Naive thymus-derived CD4-positive, alpha-beta T cell (primary cell): ENCODE measurements at regions not wholly inside any gene's neighbourhood (a gene's known extent, or its start where the extent isn't known, plus 50 kb on each side); places are given as distances from the start of the nearest gene placed in this dataset.
"Not testable (repeated sequence)": the region's sequence is repeated elsewhere in the genome, so short reads cannot be mapped to it uniquely, and the experiment has no call there.

Experiments
- ATAC-seq: fragments of 150-1000 bp; cut with Tn5 transposase; 2 replicates; pipeline ENCODE4 v1.10.0; 2021; ENCODE audit warnings: mild to moderate bottlenecking, moderate library complexity
- CTCF ChIA-PET: fragments of 350-600 bp; sonication (Branson Sonifier 250); formaldehyde crosslinking; loops from one replicate; lab custom pipeline; 2021; ENCODE audit warnings: antibody characterized with exemption; lab: Charles Lee
- POLR2A ChIA-PET: fragments of 350-600 bp; sonication (Branson Sonifier 250); formaldehyde crosslinking; loops from one replicate; lab custom pipeline; 2021; ENCODE audit warnings: antibody characterized with exemption, inconsistent platforms; lab: Charles Lee
- DNase-seq, 9 donors: peaks; one replicate each; pipeline versions ENCODE4 v3.0.0 to v3.0.0-alpha.2; 2020 to 2022; ENCODE audit warnings: mixed read lengths in 1 of 9
- H3K27ac ChIP-seq: one replicate; pipeline ENCODE4 v1.7.0; 2013; ENCODE audit warnings: mild to moderate bottlenecking, low read depth, low read length, moderate library complexity
- H3K27me3 ChIP-seq, 2 donors: one replicate each; pipeline ENCODE4 v1.7.0; 2013; ENCODE audit warnings: low read length in 2 of 2, mild to moderate bottlenecking in 2 of 2, moderate library complexity in 2 of 2; ENCODE audit not compliant: control insufficient read depth in 2 of 2, insufficient read depth in 2 of 2
- H3K36me3 ChIP-seq, 3 experiments: 1 replicate in 2 of 3; 2 replicates in 1 of 3; pipeline ENCODE4 v1.7.0; 2013; ENCODE audit warnings: low read length in 3 of 3, mild to moderate bottlenecking in 3 of 3, moderate library complexity in 1 of 3; ENCODE audit not compliant: insufficient read depth in 3 of 3, control insufficient read depth in 2 of 3
- H3K4me1 ChIP-seq, 2 donors: one replicate each; pipeline ENCODE4 v1.7.0; 2013; ENCODE audit warnings: low read length in 2 of 2, mild to moderate bottlenecking in 2 of 2, moderate library complexity in 1 of 2; ENCODE audit not compliant: control insufficient read depth in 2 of 2, insufficient read depth in 2 of 2
- H3K4me3 ChIP-seq: 2 replicates; pipeline ENCODE4 v1.7.0; 2013; ENCODE audit warnings: mild to moderate bottlenecking, low read length
- H3K9me3 ChIP-seq, 3 experiments: 1 replicate in 2 of 3; 2 replicates in 1 of 3; pipeline ENCODE4 v1.7.0; 2013; ENCODE audit warnings: low read length in 3 of 3; ENCODE audit not compliant: control insufficient read depth in 2 of 3
- H3K27ac Mint-ChIP-seq, 9 donors: one replicate each; pipeline ENCODE4 v1.8.0; 2020 to 2022; ENCODE audit warnings: mixed read lengths in 9 of 9, mild to moderate bottlenecking in 8 of 9, moderate library complexity in 5 of 9, inconsistent platforms in 2 of 9
- H3K27me3 Mint-ChIP-seq, 5 donors: one replicate each; pipeline ENCODE4 v1.8.0; 2021 to 2022; ENCODE audit warnings: mixed read lengths in 5 of 5, mild to moderate bottlenecking in 1 of 5
- H3K36me3 Mint-ChIP-seq, 5 donors: one replicate each; pipeline ENCODE4 v1.8.0; 2020 to 2022; ENCODE audit warnings: mixed read lengths in 5 of 5, mild to moderate bottlenecking in 3 of 5, inconsistent platforms in 1 of 5
- H3K4me1 Mint-ChIP-seq, 7 donors: one replicate each; pipeline ENCODE4 v1.8.0; 2020 to 2022; ENCODE audit warnings: mixed read lengths in 7 of 7, mild to moderate bottlenecking in 3 of 7, inconsistent platforms in 1 of 7
- H3K4me3 Mint-ChIP-seq, 10 donors: one replicate each; pipeline ENCODE4 v1.8.0; 2020 to 2022; ENCODE audit warnings: mild to moderate bottlenecking in 10 of 10, mixed read lengths in 10 of 10, moderate library complexity in 6 of 10, inconsistent platforms in 2 of 10
- H3K9me3 Mint-ChIP-seq, 11 donors: one replicate each; pipeline ENCODE4 v1.8.0; 2020 to 2022; ENCODE audit warnings: mixed read lengths in 11 of 11, mild to moderate bottlenecking in 4 of 11, inconsistent platforms in 1 of 11, moderate library complexity in 1 of 11
- intact Hi-C, 2 donors: fragments of 100-400 bp; cut with micrococcal nuclease; formaldehyde crosslinking; loops; one replicate each; pipeline ENCODE4 v1.15.1; 2023

DNA sequence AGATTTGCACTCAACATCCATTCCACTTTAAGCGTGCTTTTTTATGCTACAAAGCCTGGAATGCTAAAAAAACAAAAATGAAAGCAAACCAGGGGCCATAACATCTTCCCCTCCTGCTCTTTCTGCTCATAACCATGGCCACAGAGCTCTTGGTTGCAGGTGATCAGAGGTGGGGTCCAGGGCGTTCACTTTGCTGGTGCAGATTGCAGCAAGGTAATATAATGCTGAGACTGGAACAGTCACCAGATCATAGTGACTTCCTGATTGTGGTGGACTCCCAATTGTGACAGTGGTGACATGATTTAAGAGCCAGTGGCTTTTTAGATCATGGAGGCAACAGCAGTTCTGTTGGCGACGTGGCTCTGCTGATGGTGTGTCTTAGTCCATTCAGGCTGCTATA, 115.0 kb upstream of the CPM start:
- intact Hi-C loops, result no loop called here
- Histone ChIP-seq H3K9me3 (no peaks in the 10 kb centered on the region), H3K27ac (no peak overlapping the region), H3K36me3 (no peaks in the 10 kb centered on the region), H3K27me3 (no peaks in the 10 kb centered on the region), H3K4me1 (no peaks in the 10 kb centered on the region), H3K4me3 (no peak overlapping the region)
- H3K4me1 Mint-ChIP-seq, result peaks cover 0 to 8% (median 0%) of the 10 kb centered on the region in 7 donors
- ChIA-PET CTCF (no interaction called here), POLR2A (no interaction called here)
- DNase-seq (no peak), ATAC-seq (no peak)
- H3K27ac Mint-ChIP-seq, result no peak overlapping the region
- H3K9me3 Mint-ChIP-seq, result peaks cover 0 to 6% (median 0%) of the 10 kb centered on the region in 11 donors
- peaks cover 0 to 31% (median 10%) of the 10 kb centered on the region in 5 donors for H3K27me3 Mint-ChIP-seq
- no peaks in the 10 kb centered on the region for H3K36me3 Mint-ChIP-seq
- H3K4me3 Mint-ChIP-seq, result no peak overlapping the region

DNA sequence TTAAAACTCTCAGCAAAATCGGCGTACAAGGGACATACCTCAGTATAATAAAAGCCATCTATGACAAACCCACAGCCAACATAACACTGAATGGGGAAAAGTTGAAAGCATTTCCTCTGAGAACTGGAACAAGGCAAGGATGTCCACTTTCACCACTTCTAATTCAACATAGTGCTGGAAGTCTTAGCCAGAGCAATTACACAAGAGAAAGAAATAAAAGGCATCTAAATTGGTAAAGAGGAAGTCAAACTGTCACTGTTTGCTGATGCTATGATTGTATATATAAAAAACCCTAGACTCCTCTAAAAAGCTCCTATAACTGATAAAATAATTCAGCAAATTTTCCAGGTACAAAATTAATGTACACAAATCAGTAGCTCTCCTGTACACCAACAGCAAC, 116.9 kb upstream of the CPM start:
- not testable (repeated sequence) for ATAC-seq

DNA sequence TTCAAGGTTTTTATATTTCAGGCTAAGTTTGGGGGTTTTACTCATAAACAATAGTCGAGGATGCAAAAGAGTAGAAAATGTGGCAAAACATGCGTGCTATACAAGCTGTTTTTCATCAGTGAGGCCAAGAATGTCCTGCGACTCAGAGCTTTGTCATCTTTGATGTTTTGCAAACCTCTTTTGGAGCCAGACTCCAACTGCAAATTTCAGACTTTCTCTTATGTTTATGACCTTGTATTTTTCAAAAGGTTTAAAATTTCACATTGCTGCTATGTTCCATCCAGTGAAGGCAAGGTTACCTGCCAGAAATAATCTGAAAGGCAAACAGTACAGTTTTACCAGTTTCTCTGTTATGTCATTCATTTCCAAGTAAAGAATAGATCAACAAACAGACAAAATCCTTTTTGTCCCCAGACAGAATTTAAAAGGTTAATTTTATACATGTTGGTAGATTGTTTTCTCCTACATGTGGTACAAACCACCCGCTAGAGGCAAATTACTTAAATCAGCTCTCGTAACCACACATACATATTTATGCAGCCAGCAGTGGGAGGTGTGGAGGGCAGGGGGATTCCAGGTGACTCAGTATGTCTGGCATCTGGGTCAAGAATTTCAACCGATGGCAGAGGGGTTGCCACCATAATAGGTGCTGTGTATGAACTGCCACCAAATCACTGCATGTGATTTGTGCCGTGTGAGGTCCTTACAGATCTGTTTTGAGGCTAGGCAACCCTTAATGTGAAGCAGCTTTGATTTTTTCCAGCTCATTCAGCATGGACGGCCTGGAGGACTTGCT, 119.8 kb upstream of the CPM start:
- peaks cover 0 to 6% (median 0%) of the 10 kb centered on the region in 11 donors for H3K9me3 Mint-ChIP-seq

More for the DNA sequence above, 116.9 kb upstream of the CPM start:
- H3K36me3 ChIP-seq, H3K27ac ChIP-seq, H3K36me3 Mint-ChIP-seq, H3K4me1 Mint-ChIP-seq, CTCF ChIA-PET, intact Hi-C loops, H3K9me3 Mint-ChIP-seq, H3K27ac Mint-ChIP-seq, H3K4me1 ChIP-seq, H3K4me3 Mint-ChIP-seq, H3K9me3 ChIP-seq, H3K27me3 ChIP-seq, H3K4me3 ChIP-seq, POLR2A ChIA-PET, DNase-seq: not testable (repeated sequence)
- H3K27me3 Mint-ChIP-seq, result peaks cover 0 to 31% (median 10%) of the 10 kb centered on the region in 5 donors

DNA sequence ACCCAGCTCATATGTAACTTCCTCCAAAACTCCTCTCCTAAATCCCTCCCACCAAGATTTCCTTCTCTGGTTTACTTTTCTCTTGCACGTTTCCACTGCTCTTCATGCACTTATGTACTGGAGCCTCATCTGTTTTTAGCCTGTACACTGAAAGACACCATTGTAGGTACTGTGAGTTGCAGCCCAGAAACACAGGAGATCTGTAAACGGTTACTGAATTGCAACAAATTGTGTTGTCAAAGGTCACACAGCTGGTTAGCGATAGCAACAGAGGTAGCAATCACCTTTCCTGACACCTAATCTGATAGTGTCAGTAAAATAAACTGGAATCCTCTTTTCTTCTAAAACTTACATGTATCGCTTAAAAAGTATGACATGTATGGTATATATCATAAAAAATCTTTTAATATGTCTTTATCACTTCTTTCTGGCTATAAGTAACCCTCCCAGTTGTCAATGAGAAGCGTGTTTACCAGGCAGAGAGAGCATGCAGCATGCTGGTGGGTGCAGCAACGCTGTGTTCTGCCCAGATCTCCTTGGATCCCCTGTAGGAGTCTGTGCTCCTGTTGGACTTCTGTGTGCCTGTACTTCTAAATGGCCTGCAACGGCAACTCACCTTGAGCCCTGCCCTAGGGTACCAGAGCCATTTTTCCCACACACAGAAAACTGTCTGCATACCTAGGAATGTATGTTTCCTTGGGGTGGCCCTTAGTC, 121.5 kb upstream of the CPM start:
- no peaks in the 10 kb centered on the region for H3K9me3 ChIP-seq
- no peaks in the 10 kb centered on the region for H3K4me1 ChIP-seq
- ChIA-PET CTCF (no interaction called here), POLR2A (no interaction called here)
- intact Hi-C loops, result no loop called here
- ATAC-seq (no peak), DNase-seq (no peak)
- H3K36me3 Mint-ChIP-seq, result no peaks in the 10 kb centered on the region
- H3K27me3 ChIP-seq, result no peaks in the 10 kb centered on the region
- H3K36me3 ChIP-seq, result no peaks in the 10 kb centered on the region
- no peak overlapping the region for H3K4me3 Mint-ChIP-seq
- peaks cover 0 to 4% (median 0%) of the 10 kb centered on the region in 11 donors for H3K9me3 Mint-ChIP-seq
- no peak overlapping the region for H3K4me3 ChIP-seq
- no peak overlapping the region for H3K27ac ChIP-seq
- H3K4me1 Mint-ChIP-seq, result peaks cover 0 to 26% (median 0%) of the 10 kb centered on the region in 7 donors
- no peak overlapping the region for H3K27ac Mint-ChIP-seq
- peaks cover 0 to 13% (median 5%) of the 10 kb centered on the region in 5 donors for H3K27me3 Mint-ChIP-seq

More for the DNA sequence above, 119.8 kb upstream of the CPM start:
- no peaks in the 10 kb centered on the region for H3K9me3 ChIP-seq
- Mint-ChIP-seq H3K4me3 (no peak overlapping the region), H3K36me3 (no peaks in the 10 kb centered on the region), H3K4me1 (peaks cover 0 to 14% (median 0%) of the 10 kb centered on the region in 7 donors), H3K27ac (no peak overlapping the region), H3K27me3 (peaks cover 0 to 22% (median 5%) of the 10 kb centered on the region in 5 donors)
- no peak overlapping the region for H3K27ac ChIP-seq
- H3K4me3 ChIP-seq, result no peak overlapping the region
- no peaks in the 10 kb centered on the region for H3K36me3 ChIP-seq
- POLR2A ChIA-PET, result interaction anchor here (0.6 kb wide), 1 partner anchor 883 kb away, joined by 3 read pairs; no protein-coding TSS in a partner anchor
- CTCF ChIA-PET, result no interaction called here
- ATAC-seq (no peak), DNase-seq (peak in 1 of 9 donors; percentile 55)
- H3K4me1 ChIP-seq, result no peaks in the 10 kb centered on the region
- intact Hi-C loops, result loop anchor here in 1 of 2 donors (1.0 kb wide), 1 partner anchor 21 kb away; no protein-coding TSS in a partner anchor
- H3K27me3 ChIP-seq, result no peaks in the 10 kb centered on the region

DNA sequence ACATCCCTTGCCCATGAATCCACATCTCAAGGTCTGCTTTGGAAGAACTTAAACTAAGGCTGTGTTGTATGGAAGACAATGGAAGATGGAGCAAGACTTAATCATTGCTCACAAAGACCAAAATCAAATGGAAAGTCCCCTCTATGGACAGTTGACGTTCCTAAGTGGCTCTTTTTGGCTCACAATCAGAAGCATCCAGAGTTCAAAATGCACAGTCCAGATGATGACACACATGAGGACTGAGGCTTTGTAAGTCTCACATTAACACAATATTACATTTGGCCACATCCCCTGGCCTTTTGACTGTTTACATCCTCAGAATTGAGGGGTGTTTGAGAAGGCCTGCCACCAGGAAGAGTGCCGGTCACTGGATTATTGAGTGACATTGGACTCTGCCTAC, 122.3 kb upstream of the CPM start:
- H3K4me3 ChIP-seq, result no peak overlapping the region
- H3K4me1 ChIP-seq, result no peaks in the 10 kb centered on the region
- intact Hi-C loops, result no loop called here
- H3K4me3 Mint-ChIP-seq, result no peak overlapping the region
- ChIA-PET POLR2A (no interaction called here), CTCF (no interaction called here)
- H3K36me3 Mint-ChIP-seq, result no peaks in the 10 kb centered on the region
- no peaks in the 10 kb centered on the region for H3K27me3 ChIP-seq
- peaks cover 0 to 2% (median 0%) of the 10 kb centered on the region in 11 donors for H3K9me3 Mint-ChIP-seq
- DNase-seq, result no peak
- H3K9me3 ChIP-seq, result no peaks in the 10 kb centered on the region
- peaks cover 0 to 10% (median 4%) of the 10 kb centered on the region in 5 donors for H3K27me3 Mint-ChIP-seq
- no peaks in the 10 kb centered on the region for H3K36me3 ChIP-seq
- no peak for ATAC-seq
- H3K27ac ChIP-seq, result no peak overlapping the region
- no peak overlapping the region for H3K27ac Mint-ChIP-seq
- peaks cover 0 to 28% (median 0%) of the 10 kb centered on the region in 7 donors for H3K4me1 Mint-ChIP-seq

DNA sequence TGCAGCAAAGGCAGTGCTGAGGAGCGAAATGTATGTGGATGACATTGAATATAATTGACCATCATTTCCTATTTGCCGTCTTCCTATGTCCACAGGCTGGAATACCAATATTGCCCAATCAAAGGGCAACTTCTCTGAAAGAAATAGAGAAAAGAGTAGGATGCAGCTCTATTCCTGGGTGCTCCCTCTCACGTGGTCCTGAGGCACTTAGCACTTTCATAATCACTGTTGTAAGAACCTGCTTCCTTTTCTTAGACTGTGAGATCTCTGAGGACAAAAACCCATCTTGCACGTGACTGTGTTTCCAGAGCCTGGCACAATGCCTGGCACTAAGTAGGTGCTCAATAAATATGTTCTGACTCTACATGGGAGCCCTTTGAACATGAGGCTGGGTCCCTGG, 122.7 kb upstream of the CPM start:
- Histone ChIP-seq H3K9me3 (no peaks in the 10 kb centered on the region), H3K36me3 (no peaks in the 10 kb centered on the region), H3K4me1 (no peaks in the 10 kb centered on the region), H3K27me3 (no peaks in the 10 kb centered on the region), H3K4me3 (no peak overlapping the region), H3K27ac (no peak overlapping the region)
- ATAC-seq (peak; percentile 50), DNase-seq (no peak)
- Mint-ChIP-seq H3K27ac (no peak overlapping the region), H3K36me3 (no peaks in the 10 kb centered on the region), H3K4me3 (no peak overlapping the region), H3K9me3 (peaks cover 0 to 2% (median 0%) of the 10 kb centered on the region in 11 donors), H3K27me3 (peaks cover 0 to 10% (median 4%) of the 10 kb centered on the region in 5 donors), H3K4me1 (peaks cover 0 to 28% (median 0%) of the 10 kb centered on the region in 7 donors)
- intact Hi-C loops, result no loop called here
- CTCF ChIA-PET, result interaction anchor here (1.1 kb wide), 1 partner anchor 10 kb away, joined by 4 read pairs; no protein-coding TSS in a partner anchor
- POLR2A ChIA-PET, result no interaction called here
